GM12874 (cell line): ENCODE measurements at regions not wholly inside any gene's neighbourhood (a gene's known extent, or its start where the extent isn't known, plus 50 kb on each side); places are given as distances from the start of the nearest gene placed in this dataset.

ENCODE experiments used
- CTCF ChIP-seq: IDR thresholded peaks from 2 replicates; pipeline ENCODE4 v1.5.1; 2011; ENCODE audit warnings: low read depth, mild to moderate bottlenecking, control low read depth, low read length, moderate library complexity; ENCODE audit not compliant: insufficient read depth

DNA sequence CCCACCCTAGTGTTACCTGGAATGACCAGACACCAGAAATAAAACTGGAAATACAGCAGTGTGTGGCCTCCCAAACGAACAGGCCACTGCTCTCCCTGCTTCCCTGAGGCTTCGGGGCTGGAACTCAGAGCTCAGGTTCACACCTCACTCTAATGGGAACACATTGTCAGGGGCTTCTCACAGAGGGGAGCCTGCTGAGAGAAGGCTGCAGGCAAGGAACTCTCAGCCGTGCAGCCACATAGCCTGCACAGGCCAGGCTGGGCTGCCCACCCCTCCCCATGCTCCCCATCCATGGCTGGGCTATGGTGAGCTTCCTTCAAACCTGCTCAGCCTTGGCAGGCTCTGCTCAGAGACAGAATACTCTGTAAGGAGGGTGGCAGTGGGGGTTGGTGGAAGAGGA is 302.5 kb downstream of the EMP1 start:
- no peak for TF ChIP-seq CTCF

DNA sequence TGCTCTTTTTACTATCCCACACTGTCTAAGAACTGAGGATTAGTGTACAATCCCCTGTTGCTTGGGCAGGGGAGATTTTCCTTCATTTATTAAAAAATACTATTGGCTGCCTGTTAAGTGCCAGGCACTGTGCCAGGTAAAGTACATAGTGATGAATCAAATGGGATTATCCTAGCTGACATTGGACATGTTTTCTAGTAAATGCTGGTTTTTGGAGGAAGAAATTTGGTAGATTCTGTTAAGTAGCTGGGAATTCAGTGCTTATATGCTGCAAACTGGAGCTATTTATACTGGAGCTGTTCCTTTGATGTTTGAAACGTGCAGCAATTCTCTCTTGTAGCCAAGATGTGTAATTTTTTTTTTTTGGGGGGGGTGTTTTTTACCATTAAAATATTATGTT is 299.6 kb downstream of the EMP1 start:
- TF ChIP-seq CTCF, result no peak

GRCh38 chr12:13489246-13489645 is 292.7 kb downstream of the EMP1 start:
- no peak for TF ChIP-seq CTCF

DNA sequence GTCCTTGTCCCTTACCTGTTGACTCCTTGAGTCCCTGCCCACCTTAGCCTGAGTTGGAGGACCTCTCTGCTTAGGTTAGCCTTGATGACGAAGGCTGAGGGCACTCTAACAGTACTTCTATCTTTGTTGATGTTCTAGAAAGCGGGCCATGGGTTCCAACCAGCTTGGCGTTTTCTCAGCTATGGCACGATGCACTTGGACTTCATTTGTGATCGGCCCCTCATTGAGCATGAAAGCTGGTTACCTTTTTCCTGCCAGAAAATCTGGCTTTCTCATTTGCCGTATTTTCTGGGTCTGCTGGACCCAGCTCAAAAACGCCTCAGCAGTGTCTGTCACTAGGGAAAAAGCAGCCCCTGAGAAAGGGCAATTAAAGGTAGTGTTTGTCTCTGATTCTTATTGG is 290.8 kb downstream of the EMP1 start:
- TF ChIP-seq CTCF, result no peak

DNA sequence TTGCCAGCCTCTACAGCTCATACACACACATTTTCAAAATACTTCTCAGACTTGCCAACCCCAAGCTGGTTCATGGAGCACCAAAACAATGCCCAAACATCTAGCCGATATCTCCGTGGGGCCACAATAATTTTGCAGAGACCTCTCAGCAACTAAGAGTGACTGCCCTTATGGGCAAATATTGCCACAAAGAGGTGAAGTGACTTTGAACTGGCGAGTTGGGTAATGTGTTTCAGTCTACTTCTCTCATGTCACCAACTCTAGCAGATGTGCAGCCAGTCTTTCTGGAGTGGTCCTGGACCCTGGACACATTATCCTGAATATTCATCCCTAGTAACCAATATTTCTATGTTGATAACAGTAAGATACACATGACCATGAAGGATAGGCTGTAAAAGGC is 290.3 kb downstream of the EMP1 start:
- TF ChIP-seq CTCF, result no peak

DNA sequence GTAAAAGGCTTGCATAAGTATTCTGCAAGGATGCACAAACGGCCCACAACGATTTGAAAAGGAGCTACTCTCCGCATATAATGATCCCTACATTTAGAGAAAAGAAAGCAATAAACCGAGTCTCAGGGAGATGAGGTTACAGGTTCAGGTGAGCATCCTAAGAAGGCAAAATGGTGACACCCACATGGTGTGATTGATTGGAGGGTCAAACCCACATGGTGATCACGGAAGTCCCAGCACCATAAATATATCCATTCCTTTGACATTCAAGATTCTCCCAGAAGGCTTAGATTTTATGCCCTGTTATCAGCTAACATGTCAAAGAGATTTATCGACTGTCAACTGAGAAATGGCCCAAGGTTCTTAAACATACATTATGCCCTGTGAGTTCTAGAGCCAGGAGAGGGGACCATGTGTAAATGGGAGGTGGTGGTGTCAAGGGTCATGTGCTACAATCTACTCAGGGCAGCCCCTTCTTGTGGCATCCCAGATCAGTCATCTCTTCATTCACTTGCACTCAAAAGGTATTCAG is 282.2 kb downstream of the EMP1 start:
- TF ChIP-seq CTCF, result no peak

- TF ChIP-seq CTCF, result no peak
Observed at GRCh38 chr12:13474381-13474780, 277.9 kb downstream of the EMP1 start.

DNA sequence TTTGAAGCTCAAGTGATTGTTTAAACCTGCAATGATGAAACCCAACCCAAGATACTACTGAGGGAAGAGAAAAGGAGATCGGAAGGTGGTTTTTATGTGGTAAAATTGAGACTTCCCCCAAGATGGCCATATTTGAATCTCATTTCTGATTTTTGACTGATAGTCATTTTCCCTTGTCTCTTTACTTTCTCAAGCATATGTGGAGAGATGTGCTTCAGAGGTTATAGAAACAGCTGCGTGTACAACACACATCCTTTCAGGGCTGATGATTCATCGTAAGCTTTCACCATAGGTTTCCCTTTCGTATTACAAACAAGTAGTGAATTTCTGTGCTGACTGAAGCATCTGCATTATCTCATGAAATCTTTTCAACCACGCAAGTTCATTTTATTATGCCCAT is 276.2 kb downstream of the EMP1 start:
- no peak for TF ChIP-seq CTCF
